ENCODE measurements at regions not wholly inside any gene's neighbourhood (a gene's known extent, or its start where the extent isn't known, plus 50 kb on each side); places are given as distances from the start of the nearest gene placed in this dataset.
A peak's percentile ranks its signal among the peaks of the same experiment; 100 is the strongest.

- no peak for TF ChIP-seq ESRRB (CRISPR knock-in tag; IDR thresholded peaks at IDR 0.05; ENCODE audit: borderline replicate concordance)
- no peak for TF ChIP-seq ZNF212 (CRISPR knock-in tag; IDR thresholded peaks at IDR 0.05)
- TF ChIP-seq FOS (IDR thresholded peaks at IDR 0.05; ENCODE audit: extremely low read depth, insufficient read length), result no peak
These were observed 1482.8 kb downstream of the SLITRK5 start (continued) for GRCh38 chr13:89153941-89154340.

GRCh38 chr13:89163096-89163495, 1491.9 kb downstream of the SLITRK5 start:
- no peaks in the 10 kb centered on the region for H3K27me3 ChIP-seq (ENCODE audit: control insufficient read depth in 2 of 2, insufficient read depth in 2 of 2, low read length in 2 of 2)
- H3K4me1 ChIP-seq (replicated peaks in 1 of 2; ENCODE audit: control insufficient read depth in 2 of 2, insufficient read depth in 2 of 2, low read length in 2 of 2), result no peaks in the 10 kb centered on the region
- H3K9ac ChIP-seq (ENCODE audit: insufficient read depth in 1 of 2, low read depth in 2 of 2, low read length in 2 of 2), result no peak overlapping the region
- no peak for DNase-seq (ENCODE audit: extremely low read depth in 1 of 4, low spot score in 3 of 4)
- no peak for FAIRE-seq
- no peak overlapping the region for H3K4me2 ChIP-seq (ENCODE audit: insufficient read depth, low read length)
- ChIA-PET CTCF (ENCODE audit: low intra/inter-chr PET ratio) (no interaction called here), POLR2A (no interaction called here)
- H3K9me1 ChIP-seq (ENCODE audit: control insufficient read depth, insufficient read depth, low read length), result no peaks in the 10 kb centered on the region
- H3K79me2 ChIP-seq (ENCODE audit: control insufficient read depth, insufficient read depth, low read length), result no peaks in the 10 kb centered on the region
- no TSS peak for BruUV-seq (replicated peaks)
- intact Hi-C loops (cut with micrococcal nuclease), result no loop called here
- H4K20me1 ChIP-seq (replicated peaks; ENCODE audit: control insufficient read depth, insufficient read depth, low read length), result no peaks in the 10 kb centered on the region
- H2AFZ ChIP-seq (ENCODE audit: low read depth, low read length), result no peak overlapping the region
- in situ Hi-C loops (cut with MboI), result no loop called here
- H3K9me3 ChIP-seq (replicated peaks; ENCODE audit: control insufficient read depth, insufficient read depth, low read depth, low read length), result 0 out of 2 replicates have a peak, but pooled peaks cover 2% of the 10 kb centered on the region
- H3K27ac ChIP-seq (ENCODE audit: extremely low read depth, low read depth, low read length), result no peak overlapping the region
- ATAC-seq, result no peak
- no peak overlapping the region for H3K4me3 ChIP-seq
- WGBS (ENCODE audit: insufficient coverage, low coverage, missing lambda C conversion rate), result under 1% methylated on average over 13 of the region's 16 CpGs
- H3K36me3 ChIP-seq (ENCODE audit: control insufficient read depth, insufficient read depth, low read length), result no peaks in the 10 kb centered on the region
- TF ChIP-seq TAL1 (IDR thresholded peaks at IDR 0.05) (no peak), MAFK (IDR thresholded peaks at IDR 0.05; ENCODE audit: low read length) (no peak), BCOR (IDR thresholded peaks at IDR 0.05) (no peak), ZNF609 (CRISPR knock-in tag; IDR thresholded peaks at IDR 0.05; ENCODE audit: borderline replicate concordance) (no peak), ATF4 (CRISPR knock-in tag; IDR thresholded peaks at IDR 0.05) (no peak), ZBTB11 (CRISPR knock-in tag; IDR thresholded peaks at IDR 0.05) (peak in 2 of 3 experiments; percentile 56; a peak in 2 of 6 replicates)

Measured in K562 (cell line).